ENCODE measurements at regions not wholly inside any gene's neighbourhood (a gene's known extent, or its start where the extent isn't known, plus 50 kb on each side); places are given as distances from the start of the nearest gene placed in this dataset.
A peak's percentile ranks its signal among the peaks of the same experiment; 100 is the strongest.
"Not testable (repeated sequence)": the region's sequence is repeated elsewhere in the genome, so short reads cannot be mapped to it uniquely, and the experiment has no call there.

DNA sequence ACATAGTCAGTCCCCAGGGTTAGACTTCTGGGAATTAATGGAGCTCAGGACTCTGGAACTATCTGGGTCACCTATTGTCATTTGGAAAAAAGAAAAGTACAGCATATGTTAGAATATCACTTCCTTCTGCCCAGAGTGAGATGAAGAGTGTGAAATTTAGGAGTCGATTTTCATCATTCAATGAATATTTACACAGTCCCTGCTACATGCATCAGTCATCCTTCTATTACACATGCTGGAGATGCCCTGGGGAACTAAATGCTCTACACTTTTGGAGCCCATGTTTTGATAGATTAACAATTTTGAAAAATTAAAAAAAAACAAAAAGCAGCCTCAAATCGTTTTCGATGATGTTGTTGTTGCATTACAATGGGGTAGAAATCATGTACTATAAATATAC lies 315.4 kb downstream of the ALDH8A1 start:
- DNase-seq (ENCODE audit: low read depth) = no peak

GRCh38 chr6:134632982-134633940 lies 315.3 kb upstream of the SGK1 start:
- DNase-seq (ENCODE audit: low read depth) = not testable (repeated sequence)

DNA sequence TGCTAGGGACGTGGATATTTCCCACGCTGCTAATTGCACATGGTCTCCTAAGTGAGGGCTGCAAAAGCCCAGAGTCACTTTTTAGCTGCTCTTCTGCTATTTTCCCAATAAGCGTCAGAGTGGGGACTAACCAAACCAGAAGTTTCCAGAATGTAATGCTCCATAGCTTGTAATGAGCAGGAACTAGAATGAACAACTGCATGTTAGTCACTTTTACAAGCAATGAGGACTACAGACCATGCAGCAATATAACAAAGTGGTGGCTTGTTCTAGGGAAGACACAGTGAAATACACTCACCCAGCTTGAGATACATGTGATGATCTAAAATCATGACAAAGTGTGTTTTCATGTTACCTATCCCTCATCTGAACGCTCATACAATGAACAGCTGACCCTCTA lies 314.1 kb upstream of the SGK1 start:
- DNase-seq (ENCODE audit: low read depth) = no peak

- DNase-seq (ENCODE audit: low read depth) = no peak
These were observed 313.5 kb upstream of the SGK1 start for GRCh38 chr6:134631398-134631924.

DNA sequence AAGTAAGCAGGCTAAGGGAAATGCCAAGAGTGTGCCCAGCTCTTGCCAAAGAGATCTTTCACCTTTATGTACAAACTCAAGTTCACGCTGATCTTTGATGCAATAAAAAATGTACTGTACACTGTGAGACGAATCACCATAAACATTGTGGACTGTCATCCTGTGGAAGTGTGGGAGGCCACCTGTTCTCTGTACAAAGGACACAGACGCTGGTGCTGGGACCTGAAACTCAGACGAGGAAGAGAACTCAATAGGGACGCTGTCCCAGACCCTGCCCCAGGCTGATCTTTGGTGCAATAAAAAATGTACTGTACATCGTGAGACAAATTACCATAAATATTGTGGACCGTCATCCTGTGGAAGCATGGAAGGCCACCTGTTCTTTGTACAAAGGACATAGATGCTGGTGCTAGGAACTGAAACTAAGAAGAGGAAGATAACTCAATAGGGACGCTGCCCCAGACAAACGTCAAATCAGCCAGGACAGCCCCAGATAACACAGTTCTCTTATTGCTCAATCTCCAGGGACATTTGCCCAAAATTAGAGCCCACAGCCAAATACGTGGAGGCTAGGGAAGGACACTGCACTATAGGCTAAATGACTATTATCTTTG lies 312.7 kb upstream of the SGK1 start:
- no peak for DNase-seq (ENCODE audit: low read depth)

GRCh38 chr6:134628154-134628553 lies 310.2 kb upstream of the SGK1 start:
- DNase-seq (ENCODE audit: low read depth) = no peak

GRCh38 chr6:134627707-134628106 lies 309.8 kb upstream of the SGK1 start:
- no peak for DNase-seq (ENCODE audit: low read depth)

DNA sequence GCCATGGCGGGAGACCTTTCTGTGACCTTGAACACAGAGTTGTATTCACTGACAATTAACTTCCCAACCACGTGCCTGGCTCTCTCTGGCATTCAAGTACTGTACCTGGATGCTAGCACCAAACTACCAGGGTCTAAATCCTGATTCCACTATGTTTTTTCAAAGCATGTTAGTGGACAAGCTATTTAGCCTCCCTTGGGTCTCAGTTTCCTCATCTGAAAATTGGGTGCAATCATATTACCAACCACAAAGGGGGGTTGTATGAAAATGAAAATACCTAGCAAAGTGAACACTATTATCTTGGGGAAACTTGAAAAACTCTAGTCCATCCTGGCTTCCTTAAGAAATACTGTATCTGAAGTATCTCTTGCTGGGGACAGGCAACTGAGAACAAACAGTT lies 308.7 kb upstream of the SGK1 start:
- no peak for DNase-seq (ENCODE audit: low read depth)

DNA sequence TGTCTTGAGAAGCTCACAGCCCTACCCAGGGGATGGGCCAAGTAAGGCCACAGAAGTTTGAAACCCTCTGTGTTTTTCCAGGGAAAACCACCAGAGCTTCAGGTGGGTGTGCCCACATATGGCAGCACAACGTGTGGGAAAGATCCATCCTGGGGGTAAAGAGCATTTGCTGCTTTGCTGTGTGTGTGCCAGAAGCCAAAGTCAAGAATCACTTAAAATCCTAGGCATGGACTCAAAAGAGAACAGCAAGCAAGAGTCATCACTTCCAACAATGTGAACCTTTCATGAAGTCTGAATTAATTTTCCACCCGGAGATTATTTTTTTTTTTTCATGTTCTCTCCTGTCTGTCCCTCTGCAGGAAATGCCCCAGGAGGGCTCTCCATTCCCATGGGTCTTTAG lies 308.2 kb upstream of the SGK1 start:
- no peak for DNase-seq (ENCODE audit: low read depth)

- DNase-seq (ENCODE audit: low read depth) = no peak
These were observed 306.9 kb upstream of the SGK1 start for GRCh38 chr6:134624781-134625180.

DNA sequence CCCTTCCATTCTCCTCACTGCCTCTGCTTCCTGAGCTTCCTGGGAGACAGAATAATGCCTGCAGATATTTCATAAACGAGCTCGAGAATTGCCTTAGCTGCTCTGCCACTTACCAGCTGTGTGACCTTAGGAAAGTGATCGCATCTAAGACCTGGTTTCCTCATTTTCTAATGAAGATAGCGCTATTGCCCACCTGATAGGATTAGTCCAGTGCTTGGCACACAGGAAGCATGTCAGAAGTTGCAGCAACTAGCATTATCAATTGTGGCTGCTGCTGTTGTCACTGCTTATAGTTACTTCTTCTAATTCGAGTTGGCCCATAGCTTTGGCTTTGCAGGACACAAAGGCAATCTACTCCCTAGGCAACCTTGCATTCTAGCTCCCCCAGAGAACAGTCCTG lies 305.5 kb upstream of the SGK1 start:
- no peak for DNase-seq (ENCODE audit: low read depth)

GRCh38 chr6:134622382-134623173 lies 304.7 kb upstream of the SGK1 start:
- no peak for DNase-seq (ENCODE audit: low read depth)

DNA sequence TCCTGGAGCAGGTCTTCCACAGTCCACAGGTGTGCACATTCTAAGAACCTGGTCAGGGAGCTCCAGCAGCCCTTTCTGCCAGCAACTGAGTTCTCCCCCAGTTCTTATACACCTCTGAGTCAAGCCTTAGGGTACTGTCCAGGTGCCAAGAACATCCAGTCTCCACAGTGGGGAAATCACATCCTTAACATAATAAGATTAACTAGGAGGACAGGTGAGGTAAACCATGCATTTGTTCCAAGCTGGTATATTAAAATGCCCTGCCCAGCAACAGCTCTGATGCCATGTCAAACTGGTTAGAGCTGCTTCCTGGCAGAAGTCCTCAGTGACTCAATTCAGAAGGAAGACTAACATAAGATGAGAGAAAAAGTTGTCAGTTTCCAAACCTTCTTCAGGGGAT lies 303.9 kb upstream of the SGK1 start:
- peak; percentile 7 for DNase-seq (ENCODE audit: low read depth)

GRCh38 chr6:134619789-134620188 lies 301.9 kb upstream of the SGK1 start:
- DNase-seq (ENCODE audit: low read depth) = peak; percentile 81

- DNase-seq (ENCODE audit: low read depth) = no peak
These were observed 301.2 kb upstream of the SGK1 start for GRCh38 chr6:134619077-134619476.

GRCh38 chr6:134614606-134615485 lies 296.9 kb upstream of the SGK1 start:
- no peak for DNase-seq (ENCODE audit: low read depth)

DNA sequence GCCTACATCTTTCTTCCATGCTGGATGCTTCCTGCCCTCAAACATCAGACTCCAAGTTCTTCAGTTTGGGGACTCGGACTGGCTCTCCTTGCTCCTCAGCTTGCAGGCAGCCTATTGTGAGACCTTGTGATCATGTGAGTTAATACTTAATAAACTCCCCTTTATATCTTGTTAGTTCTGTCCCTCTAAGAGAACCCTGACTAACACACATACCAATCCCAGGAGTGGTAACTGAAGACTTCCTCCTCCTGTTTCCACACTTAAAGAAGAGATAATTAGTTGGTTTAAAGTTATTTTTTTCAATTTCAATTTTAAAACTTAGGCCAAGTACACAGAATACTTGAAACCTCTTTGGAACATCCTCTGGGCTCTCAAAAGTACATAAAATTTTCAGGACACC lies 294.2 kb upstream of the SGK1 start:
- not testable (repeated sequence) for DNase-seq (ENCODE audit: low read depth)

DNA sequence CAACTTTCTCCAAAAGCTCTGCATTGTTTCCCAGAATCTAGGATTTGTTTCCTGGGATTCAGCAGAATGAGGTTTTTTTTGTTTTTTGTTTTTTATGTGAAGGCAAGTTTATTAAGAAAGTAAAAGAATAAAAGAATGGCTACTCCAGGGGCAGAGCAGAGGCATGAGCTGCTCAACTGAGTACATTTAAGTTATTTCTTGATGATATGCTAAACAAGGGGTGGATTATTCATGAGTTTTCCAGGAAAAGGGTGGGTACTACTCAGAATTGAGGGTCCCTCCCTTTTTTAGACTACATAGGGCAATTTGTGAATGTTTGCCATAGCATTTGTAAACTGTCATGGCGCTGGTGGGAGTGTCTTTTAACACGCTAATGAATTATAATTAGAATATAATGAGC lies 292.5 kb upstream of the SGK1 start:
- no peak for DNase-seq (ENCODE audit: low read depth)

GRCh38 chr6:134609716-134610261 lies 291.9 kb upstream of the SGK1 start:
- DNase-seq (ENCODE audit: low read depth) = no peak

DNA sequence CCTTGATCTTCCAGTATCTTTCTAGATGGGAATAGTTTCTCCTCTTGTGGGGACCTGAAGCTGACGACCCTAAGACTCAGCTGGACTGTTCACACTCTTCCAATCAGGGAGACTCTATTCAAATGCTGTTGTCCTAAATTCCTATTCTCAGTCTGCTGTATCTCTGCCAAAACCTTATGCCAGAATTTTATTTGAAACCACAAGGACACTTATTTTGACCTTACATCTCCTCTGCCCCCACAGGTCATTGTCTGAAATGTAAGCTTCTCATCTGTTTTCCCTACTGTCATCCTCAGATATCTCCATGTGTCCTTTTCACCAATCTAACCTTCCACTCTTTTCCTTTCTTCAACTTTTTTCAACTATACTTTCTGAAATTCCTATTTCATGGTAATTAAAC lies 289.5 kb upstream of the SGK1 start:
- no peak for DNase-seq (ENCODE audit: low read depth)

- no peak for DNase-seq (ENCODE audit: low read depth)
These were observed 287.1 kb upstream of the SGK1 start for GRCh38 chr6:134605034-134605433.

All from ELR (cell line).